ENCODE measurements at regions not wholly inside any gene's neighbourhood (a gene's known extent, or its start where the extent isn't known, plus 50 kb on each side); places are given as distances from the start of the nearest gene placed in this dataset.
A peak's percentile ranks its signal among the peaks of the same experiment; 100 is the strongest.

DNA sequence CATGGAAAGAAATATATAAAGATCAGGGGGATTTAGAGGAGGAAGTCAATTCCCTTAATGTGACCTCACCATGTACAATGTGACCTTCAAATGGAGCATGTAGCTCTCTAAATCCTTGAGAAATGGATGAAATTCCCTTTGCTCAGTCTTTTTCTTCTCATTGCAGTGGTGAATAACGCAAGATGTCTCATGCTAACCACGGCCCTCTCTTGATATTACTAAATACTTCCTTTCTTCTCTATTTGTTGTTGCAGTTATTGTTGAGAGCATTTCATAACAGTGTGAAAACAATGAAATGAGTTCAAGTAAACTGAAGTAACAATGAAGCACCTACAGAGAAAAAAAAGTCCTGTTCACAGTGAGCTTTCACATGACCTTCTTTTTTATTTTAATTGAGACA is 55.6 kb downstream of the ZNF281 start:
- Histone ChIP-seq H3K9me3 (ENCODE audit: low read length) (no peaks in the 10 kb centered on the region), H3K27me3 (ENCODE audit: control insufficient read depth in 1 of 2, insufficient read depth in 2 of 2, low read length in 2 of 2) (no peaks in the 10 kb centered on the region), H3K4me3 (ENCODE audit: low read depth in 1 of 2, low read length in 2 of 2) (no peak overlapping the region), H3K9ac (ENCODE audit: low read length) (no peak overlapping the region), H3K4me1 (ENCODE audit: insufficient read depth, low read length) (peaks cover 5% of the 10 kb centered on the region), H3K36me3 (ENCODE audit: insufficient read depth, low read length) (no peaks in the 10 kb centered on the region), H3K27ac (ENCODE audit: low read depth, low read length) (no peak overlapping the region)

DNA sequence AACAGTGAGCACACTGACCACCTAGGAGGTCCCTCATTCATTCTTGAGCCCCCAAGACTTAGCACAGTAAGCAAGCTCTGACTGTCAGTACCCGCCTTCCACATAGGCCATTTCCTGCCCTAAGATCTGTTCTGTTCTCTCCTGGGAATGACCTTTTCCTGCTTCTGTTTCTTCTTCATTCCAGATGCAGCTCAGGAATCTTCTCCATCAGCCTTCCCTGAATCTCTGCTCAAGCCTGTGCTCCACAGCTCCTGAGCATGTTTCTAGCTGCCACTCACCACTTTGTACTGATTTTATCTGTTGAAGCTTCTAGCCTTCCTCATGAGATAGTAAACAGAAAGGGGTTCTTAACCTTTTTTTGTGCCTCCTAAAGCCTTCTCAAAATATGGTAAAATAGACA is 56.6 kb downstream of the ZNF281 start:
- H3K27me3 ChIP-seq (ENCODE audit: control insufficient read depth in 1 of 2, insufficient read depth in 2 of 2, low read length in 2 of 2): no peaks in the 10 kb centered on the region
- H3K27ac ChIP-seq (ENCODE audit: low read depth, low read length): no peak overlapping the region

DNA sequence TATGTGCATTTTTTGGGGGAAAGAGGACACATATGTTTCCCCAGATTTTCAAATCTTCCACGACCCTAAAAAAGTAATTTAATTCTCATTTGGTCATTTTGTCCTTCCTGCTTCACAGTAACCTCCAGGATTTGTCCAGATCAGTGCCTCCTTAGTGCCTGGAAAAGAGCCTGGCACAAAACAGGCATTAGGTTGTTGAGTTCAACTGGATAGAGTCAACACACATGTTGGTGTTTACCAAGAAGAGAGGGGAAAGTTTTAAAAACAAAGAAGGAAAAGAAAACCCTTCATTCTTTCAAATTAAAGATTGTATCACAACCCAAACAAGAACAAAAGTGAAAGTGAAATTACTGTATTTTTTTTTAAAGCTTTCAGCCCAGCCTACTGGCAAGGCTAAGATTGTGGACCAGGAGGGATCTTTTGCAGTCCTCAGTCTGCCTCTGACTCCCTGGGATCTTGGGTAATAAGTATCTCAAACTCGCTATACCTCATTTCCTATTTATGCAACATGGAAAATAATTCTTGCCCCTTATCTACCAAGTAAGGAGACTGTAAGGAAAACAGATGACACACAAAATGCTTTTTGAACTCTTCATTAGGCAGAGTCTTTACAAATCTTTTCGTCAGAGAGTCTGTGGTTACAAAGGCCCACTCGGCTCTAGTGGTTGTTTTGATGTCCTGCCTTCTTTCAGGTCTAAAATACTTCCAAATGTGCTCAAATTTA is 57.8 kb downstream of the ZNF281 start:
- no peaks in the 10 kb centered on the region for H3K27me3 ChIP-seq (ENCODE audit: control insufficient read depth in 1 of 2, insufficient read depth in 2 of 2, low read length in 2 of 2)
- H3K9ac ChIP-seq (ENCODE audit: low read length): no peak overlapping the region
- H3K27ac ChIP-seq (ENCODE audit: low read depth, low read length): no peak overlapping the region
- H3K9me3 ChIP-seq (ENCODE audit: low read length): no peaks in the 10 kb centered on the region
- H3K4me1 ChIP-seq (ENCODE audit: insufficient read depth, low read length): peaks cover 5% of the 10 kb centered on the region
- peak overlapping the region in 1 of 2 donors; percentile 1 for H3K4me3 ChIP-seq (ENCODE audit: low read depth in 1 of 2, low read length in 2 of 2)
- H3K36me3 ChIP-seq (ENCODE audit: insufficient read depth, low read length): no peaks in the 10 kb centered on the region

More for the DNA sequence above, 56.6 kb downstream of the ZNF281 start:
- no peak overlapping the region for H3K9ac ChIP-seq (ENCODE audit: low read length)
- no peak overlapping the region for H3K4me3 ChIP-seq (ENCODE audit: low read depth in 1 of 2, low read length in 2 of 2)
- H3K9me3 ChIP-seq (ENCODE audit: low read length): no peaks in the 10 kb centered on the region
- peaks cover 5% of the 10 kb centered on the region for H3K4me1 ChIP-seq (ENCODE audit: insufficient read depth, low read length)
- no peaks in the 10 kb centered on the region for H3K36me3 ChIP-seq (ENCODE audit: insufficient read depth, low read length)

DNA sequence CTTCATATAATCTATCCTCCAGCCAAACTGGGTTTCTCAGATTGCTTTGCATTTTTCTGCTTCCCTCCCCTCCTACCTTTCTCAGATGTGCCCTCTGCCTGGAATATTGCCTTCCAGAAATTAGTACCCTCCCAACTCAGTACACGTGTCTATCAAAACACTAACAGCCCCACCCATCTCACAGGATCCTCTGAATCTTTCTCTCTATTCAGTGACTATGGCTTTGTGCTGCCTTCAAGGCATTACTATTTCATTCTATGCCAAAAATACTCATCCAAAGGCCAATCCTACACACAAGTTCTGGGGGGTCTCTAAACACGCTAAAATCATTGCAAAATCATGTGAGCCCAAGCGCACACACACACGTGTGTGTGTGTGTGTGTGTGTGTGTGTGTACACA is 58.4 kb downstream of the ZNF281 start:
- Histone ChIP-seq H3K4me1 (ENCODE audit: insufficient read depth, low read length) (peaks cover 5% of the 10 kb centered on the region), H3K9me3 (ENCODE audit: low read length) (no peaks in the 10 kb centered on the region), H3K27ac (ENCODE audit: low read depth, low read length) (no peak overlapping the region), H3K9ac (ENCODE audit: low read length) (no peak overlapping the region), H3K4me3 (ENCODE audit: low read depth in 1 of 2, low read length in 2 of 2) (no peak overlapping the region), H3K27me3 (ENCODE audit: control insufficient read depth in 1 of 2, insufficient read depth in 2 of 2, low read length in 2 of 2) (no peaks in the 10 kb centered on the region), H3K36me3 (ENCODE audit: insufficient read depth, low read length) (no peaks in the 10 kb centered on the region)

DNA sequence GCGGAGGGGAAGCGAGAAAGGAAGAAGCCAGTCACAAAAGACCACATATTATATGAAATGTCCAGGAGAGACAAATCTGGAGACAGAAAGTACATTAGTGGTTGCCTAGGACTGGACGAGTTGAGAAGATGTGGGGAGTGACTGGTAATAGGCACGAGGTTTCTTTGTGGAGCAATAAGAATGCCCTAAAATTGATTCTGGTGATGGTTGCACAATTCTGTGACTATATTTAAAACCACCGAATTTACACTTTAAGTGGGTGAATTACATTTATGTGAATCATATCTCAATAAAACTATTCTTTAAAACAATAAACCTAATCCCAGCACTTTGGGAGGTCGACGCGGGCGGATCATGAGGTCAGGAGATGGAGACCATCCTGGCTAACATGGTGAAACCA is 63.1 kb downstream of the ZNF281 start:
- Histone ChIP-seq H3K27me3 (ENCODE audit: control insufficient read depth in 1 of 2, insufficient read depth in 2 of 2, low read length in 2 of 2) (no peaks in the 10 kb centered on the region), H3K9ac (ENCODE audit: low read length) (no peak overlapping the region), H3K27ac (ENCODE audit: low read depth, low read length) (no peak overlapping the region), H3K9me3 (ENCODE audit: low read length) (no peaks in the 10 kb centered on the region), H3K4me1 (ENCODE audit: insufficient read depth, low read length) (no peaks in the 10 kb centered on the region), H3K36me3 (ENCODE audit: insufficient read depth, low read length) (no peaks in the 10 kb centered on the region), H3K4me3 (ENCODE audit: low read depth in 1 of 2, low read length in 2 of 2) (no peak overlapping the region)

DNA sequence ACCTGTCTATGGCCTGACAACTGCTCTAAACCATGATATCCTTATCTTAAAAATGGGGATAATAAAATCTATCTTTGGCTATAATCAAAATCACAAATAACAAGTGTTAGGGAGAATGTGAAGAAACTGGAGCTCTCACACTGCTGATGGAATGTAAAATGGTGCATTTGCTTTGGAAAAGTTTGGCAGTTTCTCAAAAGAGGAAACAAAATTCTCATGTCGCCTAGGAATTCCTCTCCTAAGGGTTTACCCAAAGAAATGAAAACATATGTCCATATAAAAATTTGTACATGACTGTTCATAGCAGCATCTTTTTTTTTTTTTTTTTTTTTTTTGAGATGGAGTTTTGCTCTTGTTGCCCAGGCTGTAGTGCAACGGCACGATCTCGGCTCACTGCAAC is 64.3 kb downstream of the ZNF281 start:
- Histone ChIP-seq H3K9me3 (ENCODE audit: low read length) (no peaks in the 10 kb centered on the region), H3K4me1 (ENCODE audit: insufficient read depth, low read length) (no peaks in the 10 kb centered on the region), H3K27me3 (ENCODE audit: control insufficient read depth in 1 of 2, insufficient read depth in 2 of 2, low read length in 2 of 2) (no peaks in the 10 kb centered on the region), H3K36me3 (ENCODE audit: insufficient read depth, low read length) (no peaks in the 10 kb centered on the region), H3K4me3 (ENCODE audit: low read depth in 1 of 2, low read length in 2 of 2) (no peak overlapping the region), H3K9ac (ENCODE audit: low read length) (no peak overlapping the region), H3K27ac (ENCODE audit: low read depth, low read length) (no peak overlapping the region)

DNA sequence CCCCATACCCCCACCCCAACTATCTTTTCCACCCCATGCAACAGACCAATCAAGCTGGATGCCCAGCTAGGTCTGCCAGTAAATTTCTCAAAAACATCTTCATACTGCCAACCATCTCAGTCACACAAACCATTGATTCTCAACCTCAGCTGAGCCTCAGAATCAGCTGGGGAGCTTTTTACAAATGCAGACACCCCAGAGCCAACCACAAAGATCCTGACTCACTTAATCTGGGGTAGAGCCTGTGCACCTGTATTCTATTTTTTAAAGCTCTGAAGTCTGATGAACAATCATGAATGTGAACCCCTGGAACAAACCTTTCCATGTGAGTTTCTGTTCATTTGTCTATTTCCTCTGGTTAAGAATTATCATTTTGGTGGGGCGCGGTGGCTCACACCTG is 66.0 kb downstream of the ZNF281 start:
- Histone ChIP-seq H3K4me3 (ENCODE audit: low read depth in 1 of 2, low read length in 2 of 2) (no peak overlapping the region), H3K9me3 (ENCODE audit: low read length) (no peaks in the 10 kb centered on the region), H3K4me1 (ENCODE audit: insufficient read depth, low read length) (no peaks in the 10 kb centered on the region), H3K9ac (ENCODE audit: low read length) (no peak overlapping the region), H3K36me3 (ENCODE audit: insufficient read depth, low read length) (no peaks in the 10 kb centered on the region), H3K27me3 (ENCODE audit: control insufficient read depth in 1 of 2, insufficient read depth in 2 of 2, low read length in 2 of 2) (no peaks in the 10 kb centered on the region), H3K27ac (ENCODE audit: low read depth, low read length) (no peak overlapping the region)

DNA sequence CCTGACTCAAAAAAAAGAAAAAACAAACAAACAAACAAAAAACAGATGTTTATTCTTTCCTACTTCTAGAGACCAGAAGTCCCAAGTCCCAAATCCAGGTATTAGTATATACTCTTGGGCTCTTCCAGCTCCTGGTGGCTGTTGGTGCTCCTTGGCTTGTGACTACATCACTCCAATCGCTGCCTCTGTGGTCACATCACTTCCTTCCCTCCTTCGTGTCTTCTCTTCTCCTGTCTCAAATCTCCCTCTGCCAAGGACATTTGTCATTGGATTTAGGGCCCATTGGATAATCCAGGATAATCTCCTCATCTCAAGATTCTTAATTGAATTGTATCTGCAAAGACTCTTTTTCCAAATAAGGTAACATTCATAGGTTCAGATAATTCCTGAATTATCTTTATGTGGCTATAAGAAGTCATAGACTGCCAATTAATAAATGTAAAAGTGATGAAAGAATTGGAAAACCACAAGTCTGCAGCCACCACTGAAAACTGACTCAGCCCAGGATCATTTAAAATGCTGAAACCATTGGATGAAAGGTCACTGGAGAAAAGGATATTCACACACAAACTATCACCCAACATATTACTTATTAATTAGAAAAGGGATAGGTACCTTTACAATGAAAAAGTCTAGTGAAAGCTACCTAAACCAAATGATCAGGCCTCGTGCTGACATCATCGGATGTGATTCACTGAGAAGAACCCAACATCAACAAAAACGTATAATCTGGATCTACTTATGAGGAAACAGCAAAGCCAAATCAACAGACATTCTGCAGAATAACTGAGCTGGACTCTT is 67.1 kb downstream of the ZNF281 start:
- H3K4me3 ChIP-seq (ENCODE audit: low read depth in 1 of 2, low read length in 2 of 2): no peak overlapping the region
- no peaks in the 10 kb centered on the region for H3K27me3 ChIP-seq (ENCODE audit: control insufficient read depth in 1 of 2, insufficient read depth in 2 of 2, low read length in 2 of 2)
- H3K4me1 ChIP-seq (ENCODE audit: insufficient read depth, low read length): no peaks in the 10 kb centered on the region
- H3K9me3 ChIP-seq (ENCODE audit: low read length): no peaks in the 10 kb centered on the region
- H3K36me3 ChIP-seq (ENCODE audit: insufficient read depth, low read length): no peaks in the 10 kb centered on the region
- no peak overlapping the region for H3K9ac ChIP-seq (ENCODE audit: low read length)
- no peak overlapping the region for H3K27ac ChIP-seq (ENCODE audit: low read depth, low read length)

DNA sequence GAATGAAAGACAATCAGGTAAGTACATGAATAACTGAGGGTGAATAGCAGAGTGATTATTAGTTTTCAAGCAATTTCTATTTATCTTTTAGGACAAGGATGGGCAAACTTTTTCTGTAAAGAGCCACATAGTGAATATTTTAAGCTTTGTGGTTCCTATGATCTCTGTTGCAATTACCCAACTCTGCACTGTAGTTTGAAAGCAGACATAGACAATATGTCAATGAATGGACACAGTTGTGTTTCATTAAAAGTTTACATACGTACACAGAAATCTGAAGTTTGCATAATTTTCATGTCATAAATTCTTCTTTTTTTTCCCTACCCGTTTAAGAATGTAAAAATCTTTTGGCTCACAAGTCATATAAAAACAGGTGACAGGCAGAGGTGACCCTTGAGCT is 71.4 kb downstream of the ZNF281 start:
- H3K4me3 ChIP-seq (ENCODE audit: low read depth in 1 of 2, low read length in 2 of 2): no peak overlapping the region
- H3K27ac ChIP-seq (ENCODE audit: low read depth, low read length): no peak overlapping the region
- no peaks in the 10 kb centered on the region for H3K27me3 ChIP-seq (ENCODE audit: control insufficient read depth in 1 of 2, insufficient read depth in 2 of 2, low read length in 2 of 2)
- no peaks in the 10 kb centered on the region for H3K36me3 ChIP-seq (ENCODE audit: insufficient read depth, low read length)
- H3K4me1 ChIP-seq (ENCODE audit: insufficient read depth, low read length): no peaks in the 10 kb centered on the region
- no peaks in the 10 kb centered on the region for H3K9me3 ChIP-seq (ENCODE audit: low read length)
- no peak overlapping the region for H3K9ac ChIP-seq (ENCODE audit: low read length)

DNA sequence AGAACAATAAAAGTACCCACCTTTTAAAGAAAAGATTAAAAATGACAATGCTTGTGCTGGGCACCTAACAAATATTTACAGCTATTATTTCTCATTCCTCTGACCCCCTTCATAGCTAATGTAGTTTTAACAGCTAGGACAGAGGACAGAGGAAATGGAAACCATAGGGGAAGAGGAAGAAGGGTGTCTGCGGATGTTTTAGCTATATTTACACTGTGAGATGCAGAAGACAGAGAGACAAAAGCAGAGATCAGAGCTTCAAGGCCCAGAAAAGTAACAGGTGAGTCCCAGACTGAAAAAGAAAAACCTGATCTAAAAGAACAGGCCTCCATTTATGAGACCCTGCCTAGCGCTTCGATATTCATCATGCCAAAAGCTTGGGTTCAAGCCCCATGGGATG is 72.0 kb downstream of the ZNF281 start:
- H3K4me1 ChIP-seq (ENCODE audit: insufficient read depth, low read length): no peaks in the 10 kb centered on the region
- H3K9ac ChIP-seq (ENCODE audit: low read length): no peak overlapping the region
- H3K27ac ChIP-seq (ENCODE audit: low read depth, low read length): no peak overlapping the region
- no peaks in the 10 kb centered on the region for H3K36me3 ChIP-seq (ENCODE audit: insufficient read depth, low read length)
- no peak overlapping the region for H3K4me3 ChIP-seq (ENCODE audit: low read depth in 1 of 2, low read length in 2 of 2)
- no peaks in the 10 kb centered on the region for H3K27me3 ChIP-seq (ENCODE audit: control insufficient read depth in 1 of 2, insufficient read depth in 2 of 2, low read length in 2 of 2)
- H3K9me3 ChIP-seq (ENCODE audit: low read length): no peaks in the 10 kb centered on the region

DNA sequence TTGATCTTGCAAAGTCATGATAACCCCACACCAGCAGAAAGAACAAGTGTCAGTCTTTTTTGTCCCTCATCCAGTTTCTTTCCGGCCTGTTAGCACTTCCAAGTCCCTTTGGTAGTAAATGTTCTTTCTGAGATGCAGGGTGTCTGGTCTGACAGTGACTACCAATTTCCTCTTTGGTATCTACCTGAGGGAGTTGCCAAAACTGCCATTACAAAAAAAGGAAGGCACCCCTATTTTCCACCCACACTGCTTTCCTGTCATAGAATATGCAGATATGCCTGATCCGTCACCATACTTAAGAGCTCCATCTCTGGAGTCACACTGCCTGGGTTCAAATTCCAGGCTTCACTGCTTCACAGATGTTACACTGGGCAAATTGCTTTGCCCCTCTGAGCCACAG is 72.4 kb downstream of the ZNF281 start:
- Histone ChIP-seq H3K4me3 (ENCODE audit: low read depth in 1 of 2, low read length in 2 of 2) (no peak overlapping the region), H3K9ac (ENCODE audit: low read length) (no peak overlapping the region), H3K27ac (ENCODE audit: low read depth, low read length) (no peak overlapping the region), H3K4me1 (ENCODE audit: insufficient read depth, low read length) (no peaks in the 10 kb centered on the region), H3K9me3 (ENCODE audit: low read length) (no peaks in the 10 kb centered on the region), H3K27me3 (ENCODE audit: control insufficient read depth in 1 of 2, insufficient read depth in 2 of 2, low read length in 2 of 2) (no peaks in the 10 kb centered on the region), H3K36me3 (ENCODE audit: insufficient read depth, low read length) (no peaks in the 10 kb centered on the region)

Measured in muscle layer of colon (tissue), 2 donors.